ENCODE measurements at regions not wholly inside any gene's neighbourhood (a gene's known extent, or its start where the extent isn't known, plus 50 kb on each side); places are given as distances from the start of the nearest gene placed in this dataset.

DNA sequence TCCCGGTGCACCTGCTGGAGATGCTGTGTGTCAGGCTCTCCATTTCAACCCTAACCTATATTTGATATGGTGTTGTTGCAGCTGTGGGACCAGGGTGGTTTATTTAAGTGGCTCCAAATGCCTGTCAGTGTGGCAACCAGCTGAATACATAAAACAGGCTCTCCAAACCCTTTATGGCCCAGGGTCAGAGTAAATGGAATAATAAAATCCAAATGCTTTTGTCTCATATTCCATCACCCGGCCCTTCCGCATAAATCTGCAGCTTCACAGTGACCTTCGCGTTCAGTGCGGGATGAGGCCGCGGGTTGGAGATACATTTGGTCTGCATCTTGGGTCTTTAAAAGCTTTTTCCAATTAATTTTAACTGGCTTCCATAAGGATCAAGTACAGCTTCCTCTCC is 382.1 kb upstream of the NR2F2 start (continued):
- TF ChIP-seq, protein P1, sequence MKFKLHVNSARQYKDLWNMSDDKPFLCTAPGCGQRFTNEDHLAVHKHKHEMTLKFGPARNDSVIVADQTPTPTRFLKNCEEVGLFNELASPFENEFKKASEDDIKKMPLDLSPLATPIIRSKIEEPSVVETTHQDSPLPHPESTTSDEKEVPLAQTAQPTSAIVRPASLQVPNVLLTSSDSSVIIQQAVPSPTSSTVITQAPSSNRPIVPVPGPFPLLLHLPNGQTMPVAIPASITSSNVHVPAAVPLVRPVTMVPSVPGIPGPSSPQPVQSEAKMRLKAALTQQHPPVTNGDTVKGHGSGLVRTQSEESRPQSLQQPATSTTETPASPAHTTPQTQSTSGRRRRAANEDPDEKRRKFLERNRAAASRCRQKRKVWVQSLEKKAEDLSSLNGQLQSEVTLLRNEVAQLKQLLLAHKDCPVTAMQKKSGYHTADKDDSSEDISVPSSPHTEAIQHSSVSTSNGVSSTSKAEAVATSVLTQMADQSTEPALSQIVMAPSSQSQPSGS (IDR thresholded peaks at IDR 0.05; ENCODE audit: low read length): no peak
- TF ChIP-seq TAF7 (optimal IDR thresholded peaks at IDR 0.05; ENCODE audit: borderline replicate concordance, low read depth, low read length): no peak

All from H1 (cell line).